NCI-H1436 treated with DMSO at 0.1 percent for 48 hours (cell line): ENCODE measurements at regions not wholly inside any gene's neighbourhood (a gene's known extent, or its start where the extent isn't known, plus 50 kb on each side); places are given as distances from the start of the nearest gene placed in this dataset.

ENCODE experiments used
- DNase-seq: peaks from one replicate; lab custom pipeline; 2025; lab: John Stamatoyannopoulos, UW

GRCh38 chr7:108985037-108985436 lies 415.4 kb downstream of the DNAJB9 start:
- DNase-seq, result no peak

- no peak for DNase-seq
Observed at GRCh38 chr7:108989319-108989718, 419.6 kb downstream of the DNAJB9 start.

GRCh38 chr7:108997480-108997879 lies 427.8 kb downstream of the DNAJB9 start:
- no peak for DNase-seq

- DNase-seq, result no peak
Observed at GRCh38 chr7:109003742-109004141, 434.1 kb downstream of the DNAJB9 start.

GRCh38 chr7:109009636-109010035 lies 440.0 kb downstream of the DNAJB9 start:
- no peak for DNase-seq

GRCh38 chr7:109020251-109020650 lies 450.6 kb downstream of the DNAJB9 start:
- no peak for DNase-seq

- DNase-seq, result no peak
Observed at GRCh38 chr7:109021390-109021789, 451.7 kb downstream of the DNAJB9 start.

GRCh38 chr7:109029866-109030265 lies 460.2 kb downstream of the DNAJB9 start:
- no peak for DNase-seq

GRCh38 chr7:109044691-109045090 lies 475.0 kb downstream of the DNAJB9 start:
- DNase-seq, result no peak

- no peak for DNase-seq
Observed at GRCh38 chr7:109049366-109049765, 479.7 kb downstream of the DNAJB9 start.

- DNase-seq, result no peak
Observed at GRCh38 chr7:109059089-109059488, 489.4 kb downstream of the DNAJB9 start.

- DNase-seq, result no peak
Observed at GRCh38 chr7:109062798-109063197, 493.1 kb downstream of the DNAJB9 start.

- DNase-seq, result no peak
Observed at GRCh38 chr7:109073543-109073942, 503.9 kb downstream of the DNAJB9 start.

- no peak for DNase-seq
Observed at GRCh38 chr7:109076396-109076972, 506.8 kb downstream of the DNAJB9 start.

- DNase-seq, result no peak
Observed at GRCh38 chr7:109091042-109091441, 521.4 kb downstream of the DNAJB9 start.

- DNase-seq, result no peak
Observed at GRCh38 chr7:109092268-109092667, 522.6 kb downstream of the DNAJB9 start.

GRCh38 chr7:109101332-109101731 lies 531.7 kb downstream of the DNAJB9 start:
- no peak for DNase-seq

GRCh38 chr7:109109558-109109957 lies 539.9 kb downstream of the DNAJB9 start:
- DNase-seq, result no peak

- DNase-seq, result no peak
Observed at GRCh38 chr7:109111086-109111485, 541.4 kb downstream of the DNAJB9 start.

- DNase-seq, result no peak
Observed at GRCh38 chr7:109121599-109122300, 552.1 kb downstream of the DNAJB9 start.

- DNase-seq, result no peak
Observed at GRCh38 chr7:109125001-109125400, 555.3 kb downstream of the DNAJB9 start.

GRCh38 chr7:109126404-109127050 lies 556.9 kb downstream of the DNAJB9 start:
- no peak for DNase-seq

GRCh38 chr7:109127145-109127544 lies 557.5 kb downstream of the DNAJB9 start:
- DNase-seq, result no peak
